ENCODE measurements at regions not wholly inside any gene's neighbourhood (a gene's known extent, or its start where the extent isn't known, plus 50 kb on each side); places are given as distances from the start of the nearest gene placed in this dataset.
"Not testable (repeated sequence)": the region's sequence is repeated elsewhere in the genome, so short reads cannot be mapped to it uniquely, and the experiment has no call there.

DNA sequence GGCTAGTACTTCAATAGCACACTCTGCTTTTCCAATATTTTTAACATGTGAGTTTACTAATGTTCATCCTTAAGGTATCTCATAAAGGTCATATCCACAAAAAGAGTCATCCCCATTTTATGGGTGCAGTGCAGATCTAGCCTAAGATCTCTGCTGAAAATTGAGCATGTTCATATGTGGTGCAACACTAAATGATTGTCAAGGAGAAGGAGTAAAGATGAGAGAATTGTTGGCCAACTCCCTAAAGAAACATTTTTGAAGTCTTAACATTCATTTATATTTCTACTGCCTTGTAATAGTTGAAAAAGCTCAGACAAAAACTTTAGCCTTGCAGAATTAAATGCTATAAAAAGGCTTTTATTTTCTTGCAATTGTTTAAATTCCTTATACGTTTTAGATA lies 1159.6 kb downstream of the TBL1XR1 start:
- H3K36me3 ChIP-seq (ENCODE audit: control insufficient read depth in 3 of 3, insufficient read depth in 2 of 3, low read depth in 1 of 3, low read length in 3 of 3) = no peaks in the 10 kb centered on the region

DNA sequence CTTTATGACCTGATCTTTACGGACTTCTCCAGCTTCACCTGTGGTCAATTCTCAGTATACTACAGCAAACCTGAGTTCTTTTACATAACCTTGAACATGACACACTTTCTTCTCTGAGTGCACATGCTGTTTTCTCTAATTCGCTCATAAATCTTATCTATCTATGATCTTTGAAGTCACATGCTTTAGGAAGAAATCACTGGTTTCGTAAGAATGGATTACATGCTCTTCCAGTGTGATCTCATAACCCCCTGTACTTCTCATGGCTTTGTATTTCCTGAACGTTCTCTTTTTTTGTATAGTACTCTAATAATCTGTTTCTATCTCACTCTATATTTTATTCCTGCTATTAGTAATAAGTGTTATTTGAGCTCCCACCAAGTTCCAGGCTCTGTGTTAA lies 1165.2 kb downstream of the TBL1XR1 start:
- Histone ChIP-seq H3K4me3 (ENCODE audit: low read depth in 1 of 3, low read length in 3 of 3) (no peak overlapping the region), H3K36me3 (ENCODE audit: control insufficient read depth in 3 of 3, insufficient read depth in 2 of 3, low read depth in 1 of 3, low read length in 3 of 3) (no peaks in the 10 kb centered on the region), H3K9me3 (ENCODE audit: control insufficient read depth in 2 of 2, insufficient read depth in 1 of 2, low read depth in 1 of 2, low read length in 1 of 2) (no peaks in the 10 kb centered on the region), H3K27me3 (ENCODE audit: control insufficient read depth in 3 of 3, insufficient read depth in 3 of 3, low read length in 3 of 3) (no peaks in the 10 kb centered on the region), H3K27ac (ENCODE audit: low read depth in 1 of 3, low read length in 2 of 3) (no peak overlapping the region), H3K4me1 (ENCODE audit: control insufficient read depth in 3 of 3, insufficient read depth in 2 of 3, low read depth in 1 of 3, low read length in 2 of 3) (no peaks in the 10 kb centered on the region)
- peak in 1 of 2 donors; percentile 5 for DNase-seq
- FAIRE-seq = no peak
- WGBS, 3 donors = 71 to 77% (median 72%) methylated on average over 4 of the region's 4 CpGs

More for the DNA sequence above, 1159.6 kb downstream of the TBL1XR1 start:
- 62 to 79% (median 65%) methylated on average over 1 of the region's 1 CpG for WGBS, 3 donors
- FAIRE-seq (no peak), DNase-seq (no peak)
- Histone ChIP-seq H3K27ac (ENCODE audit: low read depth in 1 of 3, low read length in 2 of 3) (no peak overlapping the region), H3K9me3 (ENCODE audit: control insufficient read depth in 2 of 2, insufficient read depth in 1 of 2, low read depth in 1 of 2, low read length in 1 of 2) (no peaks in the 10 kb centered on the region), H3K4me1 (ENCODE audit: control insufficient read depth in 3 of 3, insufficient read depth in 2 of 3, low read depth in 1 of 3, low read length in 2 of 3) (no peaks in the 10 kb centered on the region), H3K27me3 (ENCODE audit: control insufficient read depth in 3 of 3, insufficient read depth in 3 of 3, low read length in 3 of 3) (no peaks in the 10 kb centered on the region), H3K4me3 (ENCODE audit: low read depth in 1 of 3, low read length in 3 of 3) (no peak overlapping the region)

DNA sequence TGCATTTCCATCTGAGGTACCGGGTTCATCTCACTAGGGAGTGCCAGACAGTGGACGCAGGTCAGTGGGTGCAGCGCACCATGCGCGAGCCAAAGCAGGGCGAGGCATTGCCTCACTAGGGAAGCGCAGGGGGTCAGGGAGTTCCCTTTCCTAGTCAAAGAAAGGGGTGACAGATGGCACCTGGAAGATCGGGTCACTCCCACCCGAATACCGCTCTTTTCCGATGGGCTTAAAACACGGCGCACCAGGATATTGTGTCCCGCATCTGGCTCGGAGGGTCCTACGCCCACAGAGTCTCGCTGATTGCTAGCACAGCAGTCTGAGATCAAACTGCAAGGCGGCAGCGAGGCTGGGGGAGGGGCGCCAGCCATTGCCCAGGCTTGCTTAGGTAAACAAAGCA lies 1157.1 kb downstream of the NAALADL2 start:
- WGBS, 3 donors = 91 to 94% (median 92%) methylated on average over 17 to 20 of the region's 20 CpGs
- not testable (repeated sequence) for DNase-seq; H3K4me1 ChIP-seq (ENCODE audit: control insufficient read depth in 3 of 3, insufficient read depth in 2 of 3, low read depth in 1 of 3, low read length in 2 of 3); H3K27me3 ChIP-seq (ENCODE audit: control insufficient read depth in 3 of 3, insufficient read depth in 3 of 3, low read length in 3 of 3); H3K27ac ChIP-seq (ENCODE audit: low read depth in 1 of 3, low read length in 2 of 3); H3K4me3 ChIP-seq (ENCODE audit: low read depth in 1 of 3, low read length in 3 of 3); H3K36me3 ChIP-seq (ENCODE audit: control insufficient read depth in 3 of 3, insufficient read depth in 2 of 3, low read depth in 1 of 3, low read length in 3 of 3); H3K9me3 ChIP-seq (ENCODE audit: control insufficient read depth in 2 of 2, insufficient read depth in 1 of 2, low read depth in 1 of 2, low read length in 1 of 2); FAIRE-seq

DNA sequence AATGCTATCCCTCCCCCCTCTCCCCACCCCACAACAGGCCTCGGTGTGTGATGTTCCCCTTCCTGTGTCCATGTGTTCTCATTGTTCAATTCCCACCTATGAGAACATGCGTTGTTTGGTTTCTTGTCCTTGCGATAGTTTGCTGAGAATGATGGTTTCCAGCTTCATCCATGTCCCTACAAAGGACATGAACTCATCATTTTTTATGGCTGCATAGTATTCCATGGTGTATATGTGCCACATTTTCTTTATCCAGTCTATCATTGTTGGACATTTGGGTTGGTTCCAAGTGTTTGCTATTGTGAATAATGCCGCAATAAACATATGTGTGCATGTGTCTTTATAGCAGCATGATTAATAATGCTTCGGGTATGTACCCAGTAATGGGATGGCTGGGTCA lies 1156.1 kb downstream of the NAALADL2 start:
- H3K9me3 ChIP-seq (ENCODE audit: control insufficient read depth in 2 of 2, insufficient read depth in 1 of 2, low read depth in 1 of 2, low read length in 1 of 2); H3K4me3 ChIP-seq (ENCODE audit: low read depth in 1 of 3, low read length in 3 of 3); H3K4me1 ChIP-seq (ENCODE audit: control insufficient read depth in 3 of 3, insufficient read depth in 2 of 3, low read depth in 1 of 3, low read length in 2 of 3); FAIRE-seq; H3K36me3 ChIP-seq (ENCODE audit: control insufficient read depth in 3 of 3, insufficient read depth in 2 of 3, low read depth in 1 of 3, low read length in 3 of 3); DNase-seq; H3K27me3 ChIP-seq (ENCODE audit: control insufficient read depth in 3 of 3, insufficient read depth in 3 of 3, low read length in 3 of 3); H3K27ac ChIP-seq (ENCODE audit: low read depth in 1 of 3, low read length in 2 of 3): not testable (repeated sequence)
- 95 to 97% (median 96%) methylated on average over 5 of the region's 5 CpGs for WGBS, 3 donors

DNA sequence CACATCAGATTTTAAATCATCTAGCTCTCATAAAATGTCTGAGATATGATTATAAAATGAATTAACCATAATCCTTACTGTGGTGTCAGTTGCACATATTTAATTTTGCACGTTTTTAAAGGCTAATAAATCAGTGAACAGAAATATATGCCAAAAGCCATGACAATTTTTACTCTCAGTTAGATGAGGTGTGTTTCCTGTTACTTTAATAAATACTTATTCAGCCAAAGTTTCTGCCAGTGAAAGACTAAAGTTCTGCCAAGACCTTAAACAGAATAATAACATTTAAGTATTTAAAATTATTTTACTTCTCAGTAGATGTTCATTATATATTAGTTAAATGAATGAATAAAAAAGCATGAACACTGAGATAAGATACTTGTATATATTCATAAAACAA lies 1150.1 kb downstream of the NAALADL2 start:
- FAIRE-seq = no peak
- DNase-seq = no peak
- Histone ChIP-seq H3K4me1 (ENCODE audit: control insufficient read depth in 3 of 3, insufficient read depth in 2 of 3, low read depth in 1 of 3, low read length in 2 of 3) (no peaks in the 10 kb centered on the region), H3K4me3 (ENCODE audit: low read depth in 1 of 3, low read length in 3 of 3) (no peak overlapping the region), H3K9me3 (ENCODE audit: control insufficient read depth in 2 of 2, insufficient read depth in 1 of 2, low read depth in 1 of 2, low read length in 1 of 2) (no peaks in the 10 kb centered on the region), H3K27ac (ENCODE audit: low read depth in 1 of 3, low read length in 2 of 3) (no peak overlapping the region), H3K27me3 (ENCODE audit: control insufficient read depth in 3 of 3, insufficient read depth in 3 of 3, low read length in 3 of 3) (no peaks in the 10 kb centered on the region), H3K36me3 (ENCODE audit: control insufficient read depth in 3 of 3, insufficient read depth in 2 of 3, low read depth in 1 of 3, low read length in 3 of 3) (no peaks in the 10 kb centered on the region)
- 16 to 24% (median 23%) methylated on average over 1 of the region's 1 CpG for WGBS, 3 donors

DNA sequence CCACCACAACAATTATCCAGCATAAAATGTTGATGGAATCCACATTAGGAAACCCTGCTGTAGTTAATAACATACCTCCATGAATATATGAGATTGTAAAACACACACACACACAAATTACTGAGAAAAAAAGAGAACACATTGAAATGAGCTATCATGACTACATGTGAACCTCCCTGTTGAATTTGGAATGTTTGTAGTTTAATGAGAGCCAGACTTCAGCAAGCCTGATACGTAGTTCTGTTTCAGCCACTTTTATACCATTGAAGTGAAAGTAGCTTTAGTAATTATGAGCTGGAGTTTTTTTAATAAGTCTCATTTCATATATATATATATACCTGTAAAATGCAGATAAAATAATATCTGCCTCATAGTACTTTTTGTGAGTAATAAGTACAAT lies 1146.4 kb downstream of the NAALADL2 start:
- FAIRE-seq = no peak
- Histone ChIP-seq H3K4me3 (ENCODE audit: low read depth in 1 of 3, low read length in 3 of 3) (no peak overlapping the region), H3K27me3 (ENCODE audit: control insufficient read depth in 3 of 3, insufficient read depth in 3 of 3, low read length in 3 of 3) (no peaks in the 10 kb centered on the region), H3K4me1 (ENCODE audit: control insufficient read depth in 3 of 3, insufficient read depth in 2 of 3, low read depth in 1 of 3, low read length in 2 of 3) (no peaks in the 10 kb centered on the region), H3K9me3 (ENCODE audit: control insufficient read depth in 2 of 2, insufficient read depth in 1 of 2, low read depth in 1 of 2, low read length in 1 of 2) (no peaks in the 10 kb centered on the region), H3K27ac (ENCODE audit: low read depth in 1 of 3, low read length in 2 of 3) (no peak overlapping the region), H3K36me3 (ENCODE audit: control insufficient read depth in 3 of 3, insufficient read depth in 2 of 3, low read depth in 1 of 3, low read length in 3 of 3) (no peaks in the 10 kb centered on the region)
- 82 to 90% (median 88%) methylated on average over 1 of the region's 1 CpG for WGBS, 3 donors
- DNase-seq = no peak

DNA sequence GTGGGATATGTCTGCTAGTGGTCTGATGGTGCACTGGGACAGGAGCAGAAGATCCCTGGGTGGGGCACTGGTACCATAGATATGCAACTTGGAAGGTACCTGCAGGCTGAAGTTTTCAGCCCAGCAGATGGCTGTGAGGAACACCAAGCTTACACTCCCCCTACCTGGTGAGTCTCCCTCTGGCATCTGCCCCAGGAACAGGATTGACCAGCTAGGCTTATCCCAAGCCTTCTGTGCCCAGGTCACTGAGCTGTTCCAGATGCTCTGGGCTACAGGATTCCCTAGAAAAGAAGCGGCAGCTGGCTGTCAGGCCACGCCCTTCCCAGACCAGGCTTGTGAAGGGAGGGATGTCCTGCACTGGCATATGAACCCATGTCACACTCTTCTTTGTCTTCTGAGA lies 1130.0 kb downstream of the NAALADL2 start:
- Histone ChIP-seq H3K9me3 (ENCODE audit: control insufficient read depth in 2 of 2, insufficient read depth in 1 of 2, low read depth in 1 of 2, low read length in 1 of 2) (peaks cover 0 to 8% of the 10 kb centered on the region in 2 donors), H3K4me3 (ENCODE audit: low read depth in 1 of 3, low read length in 3 of 3) (no peak overlapping the region), H3K27ac (ENCODE audit: low read depth in 1 of 3, low read length in 2 of 3) (no peak overlapping the region), H3K4me1 (ENCODE audit: control insufficient read depth in 3 of 3, insufficient read depth in 2 of 3, low read depth in 1 of 3, low read length in 2 of 3) (no peaks in the 10 kb centered on the region), H3K27me3 (ENCODE audit: control insufficient read depth in 3 of 3, insufficient read depth in 3 of 3, low read length in 3 of 3) (no peaks in the 10 kb centered on the region), H3K36me3 (ENCODE audit: control insufficient read depth in 3 of 3, insufficient read depth in 2 of 3, low read depth in 1 of 3, low read length in 3 of 3) (peaks cover 0 to 2% (median 0%) of the 10 kb centered on the region in 3 donors)
- FAIRE-seq (no peak), DNase-seq (no peak)
- 90 to 93% (median 92%) methylated on average over 2 of the region's 2 CpGs for WGBS, 3 donors

DNA sequence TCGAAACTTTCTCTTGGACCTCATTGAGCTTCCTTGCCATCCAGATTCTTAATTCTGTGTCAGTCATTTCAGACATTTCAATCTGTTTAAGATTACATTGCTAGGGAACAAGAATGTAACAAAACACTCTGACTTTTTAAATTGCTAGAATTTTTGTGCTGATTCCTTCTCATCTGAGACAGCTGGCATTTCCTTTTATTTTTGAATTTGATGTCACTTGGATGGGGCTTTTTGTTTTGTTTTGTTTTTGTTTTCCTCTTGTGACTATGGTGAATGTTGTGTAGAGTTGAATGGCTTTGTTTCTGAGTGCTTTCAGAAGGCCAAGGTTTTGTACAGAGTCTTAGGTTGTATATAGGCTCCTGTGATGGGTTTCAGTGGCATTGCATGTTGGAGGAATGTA lies 1129.3 kb downstream of the NAALADL2 start:
- DNase-seq (no peak), FAIRE-seq (no peak)
- H3K27ac ChIP-seq (ENCODE audit: low read depth in 1 of 3, low read length in 2 of 3) = no peak overlapping the region
- H3K9me3 ChIP-seq (ENCODE audit: control insufficient read depth in 2 of 2, insufficient read depth in 1 of 2, low read depth in 1 of 2, low read length in 1 of 2) = peaks cover 0 to 8% of the 10 kb centered on the region in 2 donors
- peaks cover 0 to 2% (median 0%) of the 10 kb centered on the region in 3 donors for H3K36me3 ChIP-seq (ENCODE audit: control insufficient read depth in 3 of 3, insufficient read depth in 2 of 3, low read depth in 1 of 3, low read length in 3 of 3)
- WGBS, 3 donors = 85 to 89% (median 86%) methylated on average over 1 of the region's 1 CpG
- H3K27me3 ChIP-seq (ENCODE audit: control insufficient read depth in 3 of 3, insufficient read depth in 3 of 3, low read length in 3 of 3) = no peaks in the 10 kb centered on the region
- no peaks in the 10 kb centered on the region for H3K4me1 ChIP-seq (ENCODE audit: control insufficient read depth in 3 of 3, insufficient read depth in 2 of 3, low read depth in 1 of 3, low read length in 2 of 3)
- H3K4me3 ChIP-seq (ENCODE audit: low read depth in 1 of 3, low read length in 3 of 3) = no peak overlapping the region

DNA sequence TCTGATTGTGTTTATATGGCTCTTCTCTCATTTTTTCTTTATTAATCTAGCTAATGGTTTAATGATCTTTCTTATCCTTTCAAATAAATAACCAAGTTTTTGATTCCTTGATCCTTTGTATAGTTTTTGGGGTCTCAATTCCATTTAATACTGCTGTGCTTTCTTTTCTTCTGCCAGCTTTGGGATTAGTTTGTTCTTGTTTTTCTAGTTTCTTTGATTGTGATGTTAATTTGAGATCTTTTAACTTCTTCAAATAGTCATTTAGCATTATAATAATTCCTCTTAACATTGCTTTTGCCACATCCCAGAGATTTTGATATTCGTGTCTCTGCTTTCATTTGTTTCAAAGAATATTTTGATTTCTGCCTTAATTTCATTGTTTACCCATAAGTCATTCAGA lies 1126.6 kb downstream of the NAALADL2 start:
- FAIRE-seq (no peak), DNase-seq (no peak)
- Histone ChIP-seq H3K36me3 (ENCODE audit: control insufficient read depth in 3 of 3, insufficient read depth in 2 of 3, low read depth in 1 of 3, low read length in 3 of 3) (peaks cover 0 to 2% (median 0%) of the 10 kb centered on the region in 3 donors), H3K4me3 (ENCODE audit: low read depth in 1 of 3, low read length in 3 of 3) (no peak overlapping the region), H3K27me3 (ENCODE audit: control insufficient read depth in 3 of 3, insufficient read depth in 3 of 3, low read length in 3 of 3) (no peaks in the 10 kb centered on the region), H3K27ac (ENCODE audit: low read depth in 1 of 3, low read length in 2 of 3) (no peak overlapping the region), H3K9me3 (ENCODE audit: control insufficient read depth in 2 of 2, insufficient read depth in 1 of 2, low read depth in 1 of 2, low read length in 1 of 2) (peaks cover 0 to 8% of the 10 kb centered on the region in 2 donors), H3K4me1 (ENCODE audit: control insufficient read depth in 3 of 3, insufficient read depth in 2 of 3, low read depth in 1 of 3, low read length in 2 of 3) (no peaks in the 10 kb centered on the region)
- 45 to 64% (median 63%) methylated on average over 1 of the region's 1 CpG for WGBS, 3 donors
